ENCODE measurements at regions not wholly inside any gene's neighbourhood (a gene's known extent, or its start where the extent isn't known, plus 50 kb on each side); places are given as distances from the start of the nearest gene placed in this dataset.

DNA sequence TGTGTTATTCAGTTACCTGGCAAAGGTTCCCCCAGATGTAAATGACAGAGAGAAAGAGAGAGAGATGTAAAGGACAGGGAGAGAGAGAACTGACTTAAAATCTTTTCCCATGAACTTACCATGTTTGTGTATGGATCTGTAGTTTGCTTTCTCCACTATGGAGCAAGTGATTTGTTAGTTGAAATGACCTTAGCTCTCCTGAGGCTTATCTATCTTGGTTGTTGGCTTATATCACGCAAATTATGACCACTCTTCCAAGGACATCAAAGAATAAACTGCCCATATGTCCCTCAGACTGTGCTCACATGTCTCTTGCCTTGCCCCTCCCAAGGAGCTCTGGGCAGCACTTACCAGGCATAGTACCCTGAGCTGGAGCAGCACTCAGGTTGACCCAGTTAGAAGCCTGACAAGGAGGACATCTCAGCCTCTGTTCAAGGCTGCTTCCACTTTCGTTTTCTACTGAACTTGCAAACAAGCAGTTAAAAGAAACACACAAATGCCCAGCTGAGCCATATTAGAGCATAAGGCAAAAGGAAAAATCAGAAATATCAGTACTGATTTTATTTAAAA, 95.3 kb upstream of the RCN1 start:
- no peak for TF ChIP-seq ZNF8 (CRISPR knock-in tag; IDR thresholded peaks at IDR 0.05)
- no peak for TF ChIP-seq SNAI2 (CRISPR knock-in tag; IDR thresholded peaks at IDR 0.05)
- TF ChIP-seq, protein P1, sequence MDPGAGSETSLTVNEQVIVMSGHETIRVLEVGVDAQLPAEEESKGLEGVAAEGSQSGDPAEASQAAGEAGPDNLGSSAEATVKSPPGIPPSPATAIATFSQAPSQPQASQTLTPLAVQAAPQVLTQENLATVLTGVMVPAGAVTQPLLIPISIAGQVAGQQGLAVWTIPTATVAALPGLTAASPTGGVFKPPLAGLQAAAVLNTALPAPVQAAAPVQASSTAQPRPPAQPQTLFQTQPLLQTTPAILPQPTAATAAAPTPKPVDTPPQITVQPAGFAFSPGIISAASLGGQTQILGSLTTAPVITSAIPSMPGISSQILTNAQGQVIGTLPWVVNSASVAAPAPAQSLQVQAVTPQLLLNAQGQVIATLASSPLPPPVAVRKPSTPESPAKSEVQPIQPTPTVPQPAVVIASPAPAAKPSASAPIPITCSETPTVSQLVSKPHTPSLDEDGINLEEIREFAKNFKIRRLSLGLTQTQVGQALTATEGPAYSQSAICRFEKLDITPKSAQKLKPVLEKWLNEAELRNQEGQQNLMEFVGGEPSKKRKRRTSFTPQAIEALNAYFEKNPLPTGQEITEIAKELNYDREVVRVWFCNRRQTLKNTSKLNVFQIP (CRISPR knock-in tag; IDR thresholded peaks at IDR 0.05; ENCODE audit: borderline replicate concordance, low read depth) = no peak
- TF ChIP-seq GLIS3 (CRISPR knock-in tag; IDR thresholded peaks at IDR 0.05) = no peak
- TF ChIP-seq, protein P2, sequence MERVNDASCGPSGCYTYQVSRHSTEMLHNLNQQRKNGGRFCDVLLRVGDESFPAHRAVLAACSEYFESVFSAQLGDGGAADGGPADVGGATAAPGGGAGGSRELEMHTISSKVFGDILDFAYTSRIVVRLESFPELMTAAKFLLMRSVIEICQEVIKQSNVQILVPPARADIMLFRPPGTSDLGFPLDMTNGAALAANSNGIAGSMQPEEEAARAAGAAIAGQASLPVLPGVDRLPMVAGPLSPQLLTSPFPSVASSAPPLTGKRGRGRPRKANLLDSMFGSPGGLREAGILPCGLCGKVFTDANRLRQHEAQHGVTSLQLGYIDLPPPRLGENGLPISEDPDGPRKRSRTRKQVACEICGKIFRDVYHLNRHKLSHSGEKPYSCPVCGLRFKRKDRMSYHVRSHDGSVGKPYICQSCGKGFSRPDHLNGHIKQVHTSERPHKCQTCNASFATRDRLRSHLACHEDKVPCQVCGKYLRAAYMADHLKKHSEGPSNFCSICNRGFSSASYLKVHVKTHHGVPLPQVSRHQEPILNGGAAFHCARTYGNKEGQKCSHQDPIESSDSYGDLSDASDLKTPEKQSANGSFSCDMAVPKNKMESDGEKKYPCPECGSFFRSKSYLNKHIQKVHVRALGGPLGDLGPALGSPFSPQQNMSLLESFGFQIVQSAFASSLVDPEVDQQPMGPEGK (CRISPR knock-in tag; IDR thresholded peaks at IDR 0.05; ENCODE audit: borderline replicate concordance) = no peak
- TF ChIP-seq ZNF70 (CRISPR knock-in tag; IDR thresholded peaks at IDR 0.05) = no peak
- TF ChIP-seq, protein P3, sequence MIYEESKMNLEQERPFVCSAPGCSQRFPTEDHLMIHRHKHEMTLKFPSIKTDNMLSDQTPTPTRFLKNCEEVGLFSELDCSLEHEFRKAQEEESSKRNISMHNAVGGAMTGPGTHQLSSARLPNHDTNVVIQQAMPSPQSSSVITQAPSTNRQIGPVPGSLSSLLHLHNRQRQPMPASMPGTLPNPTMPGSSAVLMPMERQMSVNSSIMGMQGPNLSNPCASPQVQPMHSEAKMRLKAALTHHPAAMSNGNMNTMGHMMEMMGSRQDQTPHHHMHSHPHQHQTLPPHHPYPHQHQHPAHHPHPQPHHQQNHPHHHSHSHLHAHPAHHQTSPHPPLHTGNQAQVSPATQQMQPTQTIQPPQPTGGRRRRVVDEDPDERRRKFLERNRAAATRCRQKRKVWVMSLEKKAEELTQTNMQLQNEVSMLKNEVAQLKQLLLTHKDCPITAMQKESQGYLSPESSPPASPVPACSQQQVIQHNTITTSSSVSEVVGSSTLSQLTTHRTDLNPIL (CRISPR knock-in tag; IDR thresholded peaks at IDR 0.05; ENCODE audit: low read depth) = no peak
- TF ChIP-seq, protein P4, sequence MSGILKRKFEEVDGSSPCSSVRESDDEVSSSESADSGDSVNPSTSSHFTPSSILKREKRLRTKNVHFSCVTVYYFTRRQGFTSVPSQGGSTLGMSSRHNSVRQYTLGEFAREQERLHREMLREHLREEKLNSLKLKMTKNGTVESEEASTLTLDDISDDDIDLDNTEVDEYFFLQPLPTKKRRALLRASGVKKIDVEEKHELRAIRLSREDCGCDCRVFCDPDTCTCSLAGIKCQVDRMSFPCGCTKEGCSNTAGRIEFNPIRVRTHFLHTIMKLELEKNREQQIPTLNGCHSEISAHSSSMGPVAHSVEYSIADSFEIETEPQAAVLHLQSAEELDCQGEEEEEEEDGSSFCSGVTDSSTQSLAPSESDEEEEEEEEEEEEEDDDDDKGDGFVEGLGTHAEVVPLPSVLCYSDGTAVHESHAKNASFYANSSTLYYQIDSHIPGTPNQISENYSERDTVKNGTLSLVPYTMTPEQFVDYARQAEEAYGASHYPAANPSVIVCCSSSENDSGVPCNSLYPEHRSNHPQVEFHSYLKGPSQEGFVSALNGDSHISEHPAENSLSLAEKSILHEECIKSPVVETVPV (CRISPR knock-in tag; IDR thresholded peaks at IDR 0.05) = no peak
- TF ChIP-seq OSR1 (CRISPR knock-in tag; IDR thresholded peaks at IDR 0.05) = no peak
- TF ChIP-seq ZFP30 (CRISPR knock-in tag; IDR thresholded peaks at IDR 0.05) = no peak
